Heart left ventricle (tissue), 13 donors: ENCODE measurements at regions not wholly inside any gene's neighbourhood (a gene's known extent, or its start where the extent isn't known, plus 50 kb on each side); places are given as distances from the start of the nearest gene placed in this dataset.

ENCODE experiments used
- CTCF ChIP-seq, 12 donors: fragments of 200-600 bp; sonication (generic) in 4 of 12; IDR thresholded peaks; one replicate each; pipeline versions ENCODE4 v1.5.0 to v1.8.0; 2018 to 2022; ENCODE audit warnings: antibody characterized with exemption in 12 of 12, mild to moderate bottlenecking in 5 of 12
- POLR2A ChIP-seq, 2 donors: fragments of 450-650 bp; IDR thresholded peaks; one replicate each; pipeline ENCODE4 v1.6.1; 2017; ENCODE audit warnings: antibody characterized with exemption in 2 of 2, mild to moderate bottlenecking in 2 of 2, moderate library complexity in 2 of 2
- donor health status: ischemic (EF 13 %, LVEDD 7.1; RV severe dilation, severe dysfunction).
- donor health status: DM: no; HTN: yes; CAD: no.
- donor health status: DM: no; HTN: no; CAD: no.
- donor health status: ischemic (EF 25% LVEDD 6.9; RV normal size, moderate dysfunction).
- donor health status: ischemic (EF 25% LVEDD 5.7; RV mildly dilated, moderate dysfunction).
- donor health status: ischemic (EF 35%, LVEDD 5.7; RV mildly dilated, moderate dysfunction).
- donor health status: nonischemic (EF 11% LVEDD 7.7; RV severe dilation, severe dysfunction).
- donor health status: DM: yes; HTN: yes; CAD: no.
- donor health status: PGD.
- donor health status: ischemic (EF 29% LVEDD 5.4; RV normal size, mild dysfunction).
- donor health status: nonischemic (EF 23%, LVEDD 6.1; RV moderate dilation, normal function).

- TF ChIP-seq CTCF (IDR thresholded peaks at IDR 0.05) (no peak), POLR2A (IDR thresholded peaks at IDR 0.05) (no peak)
Observed at GRCh38 chr2:137764646-137765045, 199.6 kb upstream of the HNMT start.
